ENCODE measurements at regions not wholly inside any gene's neighbourhood (a gene's known extent, or its start where the extent isn't known, plus 50 kb on each side); places are given as distances from the start of the nearest gene placed in this dataset.

GRCh38 chr10:71006506-71006905 lies 118.1 kb upstream of the PCBD1 start:
- Mint-ChIP-seq H3K9me3 (no peaks in the 10 kb centered on the region), H3K4me3 (no peak overlapping the region), H3K27me3 (ENCODE audit: low read depth) (peaks cover 31% of the 10 kb centered on the region), H3K4me1 (peaks cover 10% of the 10 kb centered on the region), H3K36me3 (ENCODE audit: low read depth) (no peaks in the 10 kb centered on the region), H3K27ac (ENCODE audit: unreplicated experiment) (peak overlapping the region; percentile 13)
- no peak for TF ChIP-seq CTCF (conservative IDR thresholded peaks at IDR 0.05)
- DNase-seq (ENCODE audit: low read depth, low spot score): no peak

- H3K27ac Mint-ChIP-seq (ENCODE audit: unreplicated experiment): no peak overlapping the region
- H3K4me1 Mint-ChIP-seq: peaks cover 10% of the 10 kb centered on the region
- no peak for TF ChIP-seq CTCF (conservative IDR thresholded peaks at IDR 0.05)
- DNase-seq (ENCODE audit: low read depth, low spot score): no peak
- H3K27me3 Mint-ChIP-seq (ENCODE audit: low read depth): peaks cover 21% of the 10 kb centered on the region
- no peak overlapping the region for H3K4me3 Mint-ChIP-seq
- H3K9me3 Mint-ChIP-seq: no peaks in the 10 kb centered on the region
- H3K36me3 Mint-ChIP-seq (ENCODE audit: low read depth): no peaks in the 10 kb centered on the region
Measured at GRCh38 chr10:71007516-71007915, 119.2 kb upstream of the PCBD1 start.

- peaks cover 10% of the 10 kb centered on the region for H3K4me1 Mint-ChIP-seq
- no peak overlapping the region for H3K4me3 Mint-ChIP-seq
- no peaks in the 10 kb centered on the region for H3K36me3 Mint-ChIP-seq (ENCODE audit: low read depth)
- no peak for DNase-seq (ENCODE audit: low read depth, low spot score)
- TF ChIP-seq CTCF (conservative IDR thresholded peaks at IDR 0.05): no peak
- no peak overlapping the region for H3K27ac Mint-ChIP-seq (ENCODE audit: unreplicated experiment)
- H3K27me3 Mint-ChIP-seq (ENCODE audit: low read depth): peaks cover 18% of the 10 kb centered on the region
- no peaks in the 10 kb centered on the region for H3K9me3 Mint-ChIP-seq
Measured at GRCh38 chr10:71008150-71008549, 119.8 kb upstream of the PCBD1 start.

GRCh38 chr10:71009126-71009525 lies 120.8 kb upstream of the PCBD1 start:
- peaks cover 10% of the 10 kb centered on the region for H3K4me1 Mint-ChIP-seq
- no peaks in the 10 kb centered on the region for H3K36me3 Mint-ChIP-seq (ENCODE audit: low read depth)
- TF ChIP-seq CTCF (conservative IDR thresholded peaks at IDR 0.05): no peak
- DNase-seq (ENCODE audit: low read depth, low spot score): no peak
- no peaks in the 10 kb centered on the region for H3K9me3 Mint-ChIP-seq
- H3K27ac Mint-ChIP-seq (ENCODE audit: unreplicated experiment): no peak overlapping the region
- no peak overlapping the region for H3K4me3 Mint-ChIP-seq
- H3K27me3 Mint-ChIP-seq (ENCODE audit: low read depth): peaks cover 17% of the 10 kb centered on the region

- TF ChIP-seq CTCF (conservative IDR thresholded peaks at IDR 0.05): no peak
- Mint-ChIP-seq H3K27me3 (ENCODE audit: low read depth) (peaks cover 21% of the 10 kb centered on the region), H3K36me3 (ENCODE audit: low read depth) (no peaks in the 10 kb centered on the region), H3K9me3 (no peaks in the 10 kb centered on the region), H3K4me3 (no peak overlapping the region), H3K4me1 (peaks cover 10% of the 10 kb centered on the region), H3K27ac (ENCODE audit: unreplicated experiment) (no peak overlapping the region)
- DNase-seq (ENCODE audit: low read depth, low spot score): no peak
Measured at GRCh38 chr10:71010730-71011129, 122.4 kb upstream of the PCBD1 start.

- no peaks in the 10 kb centered on the region for H3K9me3 Mint-ChIP-seq
- no peak overlapping the region for H3K4me3 Mint-ChIP-seq
- peaks cover 10% of the 10 kb centered on the region for H3K4me1 Mint-ChIP-seq
- no peak overlapping the region for H3K27ac Mint-ChIP-seq (ENCODE audit: unreplicated experiment)
- no peaks in the 10 kb centered on the region for H3K36me3 Mint-ChIP-seq (ENCODE audit: low read depth)
- no peak for TF ChIP-seq CTCF (conservative IDR thresholded peaks at IDR 0.05)
- H3K27me3 Mint-ChIP-seq (ENCODE audit: low read depth): peaks cover 21% of the 10 kb centered on the region
- DNase-seq (ENCODE audit: low read depth, low spot score): no peak
Measured at GRCh38 chr10:71011141-71011540, 122.8 kb upstream of the PCBD1 start.

All from neural crest cell (in vitro differentiated cells).